K562 (cell line): ENCODE measurements at regions not wholly inside any gene's neighbourhood (a gene's known extent, or its start where the extent isn't known, plus 50 kb on each side); places are given as distances from the start of the nearest gene placed in this dataset.

Experiments
- ATAC-seq: fragments of 200-7000 bp; cut with Tn5 transposase; 3 replicates; pipeline ENCODE4 v1.9.1; 2020; ENCODE audit warnings: moderate library complexity
- BruUV-seq: library from RNA; stranded (reverse); fragments of 400-500 nt; replicated peaks from 2 replicates; lab custom pipeline; 2021; lab: Mats Ljungman, UMichigan
- CTCF ChIA-PET: fragments of 300-600 bp; formaldehyde crosslinking; extraction: SDS; loops from one replicate; lab custom pipeline; 2021; ENCODE audit warnings: low intra/inter-chr PET ratio; lab: Yijun Ruan, JAX
- POLR2A ChIA-PET: fragments of 300-600, 350-650 bp; sonication (Branson Sonifier 250); formaldehyde crosslinking; extraction: SDS; loops from one replicate; lab custom pipeline; 2021; ENCODE audit warnings: antibody characterized with exemption, inconsistent platforms; lab: Yijun Ruan, JAX
- DNase-seq, 4 experiments: peaks; one replicate each; pipeline versions ENCODE4 v3.0.0 to v3.0.0-alpha.2; 2011 to 2018; ENCODE audit warnings: low spot score in 3 of 4, mixed read lengths in 3 of 4; ENCODE audit errors: extremely low read depth in 1 of 4
- FAIRE-seq: peaks from 2 replicates; lab custom pipeline; 2011; peaks lifted over from hg19 to GRCh38; lab: Jason Lieb, UNC
- H2AFZ ChIP-seq: 2 replicates; pipeline ENCODE4 v1.6.0; 2011; ENCODE audit warnings: low read depth, low read length, control low read depth, inconsistent platforms
- H3K27ac ChIP-seq: fragments of 200-600 bp; 3 replicates; pipeline ENCODE4 v1.8.0; 2011; ENCODE audit warnings: low read depth, mild to moderate bottlenecking, control low read depth, inconsistent platforms, low read length, moderate library complexity, mixed read lengths; ENCODE audit errors: extremely low read depth
- H3K27me3 ChIP-seq, 2 experiments: fragments of 300-600 bp in 1 of 2; 2 replicates in 1 of 2; 3 replicates in 1 of 2; pipeline versions ENCODE4 v1.6.0 to v1.8.0; 2011; ENCODE audit warnings: inconsistent platforms in 2 of 2, low read length in 2 of 2, mild to moderate bottlenecking in 1 of 2, mixed read lengths in 1 of 2, moderate library complexity in 1 of 2; ENCODE audit not compliant: control insufficient read depth in 2 of 2, insufficient read depth in 2 of 2
- H3K36me3 ChIP-seq: fragments of 300-600 bp; 3 replicates; pipeline ENCODE4 v1.8.0; 2011; ENCODE audit warnings: mild to moderate bottlenecking, low read length, inconsistent platforms; ENCODE audit not compliant: control insufficient read depth, insufficient read depth
- H3K4me1 ChIP-seq, 2 experiments: fragments of 200-600 bp in 1 of 2; replicated peaks in 1 of 2; 2 replicates in 1 of 2; 3 replicates in 1 of 2; pipeline versions ENCODE4 v1.5.1 to v1.8.0; 2011; ENCODE audit warnings: inconsistent platforms in 2 of 2, low read length in 2 of 2, mild to moderate bottlenecking in 1 of 2, mixed read lengths in 1 of 2, moderate library complexity in 1 of 2; ENCODE audit not compliant: control insufficient read depth in 2 of 2, insufficient read depth in 2 of 2
- H3K4me2 ChIP-seq: 2 replicates; pipeline ENCODE4 v1.6.1; 2011; ENCODE audit warnings: low read length, control low read depth, inconsistent platforms, mixed read lengths; ENCODE audit not compliant: insufficient read depth
- H3K4me3 ChIP-seq: fragments of 200-600 bp; sonication (generic), shearing (Covaris generic); 2 replicates; pipeline ENCODE4 v1.5.1; 2016; ENCODE audit warnings: control low read depth, inconsistent platforms
- H3K79me2 ChIP-seq: fragments of 200-600 bp; 3 replicates; pipeline ENCODE4 v1.8.0; 2011; ENCODE audit warnings: low read length, inconsistent platforms; ENCODE audit not compliant: control insufficient read depth, insufficient read depth
- H3K9ac ChIP-seq, 2 experiments: 2 replicates each; pipeline versions ENCODE4 v1.6.0 to v1.6.1; 2011; ENCODE audit warnings: low read depth in 2 of 2, low read length in 2 of 2, control low read depth in 1 of 2, inconsistent platforms in 1 of 2, mild to moderate bottlenecking in 1 of 2, mixed read lengths in 1 of 2; ENCODE audit not compliant: insufficient read depth in 1 of 2
- H3K9me1 ChIP-seq: one replicate; pipeline ENCODE4 v1.6.0; 2011; ENCODE audit warnings: inconsistent platforms, mild to moderate bottlenecking, low read length, moderate library complexity; ENCODE audit not compliant: control insufficient read depth, insufficient read depth
- H3K9me3 ChIP-seq: replicated peaks from 2 replicates; pipeline ENCODE4 v1.5.1; 2011; ENCODE audit warnings: low read depth, low read length, inconsistent platforms; ENCODE audit not compliant: control insufficient read depth, insufficient read depth
- H4K20me1 ChIP-seq: replicated peaks from 2 replicates; pipeline ENCODE4 v1.6.1; 2011; ENCODE audit warnings: low read length, inconsistent platforms, mixed read lengths; ENCODE audit not compliant: control insufficient read depth, insufficient read depth
- CREM ChIP-seq: IDR thresholded peaks from 2 replicates; pipeline ENCODE4 v1.6.1; 2014; ENCODE audit warnings: antibody characterized with exemption, low read depth
- FOSL1 ChIP-seq: fragments of 200-800 bp; sonication (Bioruptor generic); conservative IDR thresholded peaks from 2 replicates; pipeline ENCODE4 v1.6.1; 2016; ENCODE audit warnings: missing genetic modification characterization, missing compliant biosample characterization
- FOXM1 ChIP-seq, 2 experiments: fragments of 450-650 bp in 1 of 2; sonication (generic) in 1 of 2; formaldehyde crosslinking in 1 of 2; IDR thresholded peaks; 2 replicates each; pipeline versions ENCODE4 v1.6.1 to v1.9.0; 2017 to 2022; ENCODE audit warnings: low read depth in 2 of 2, mild to moderate bottlenecking in 2 of 2, missing genetic modification reagents in 1 of 2, moderate library complexity in 1 of 2
- IFI16 ChIP-seq: fragments of 250-450 bp; sonication (Bioruptor Pico); IDR thresholded peaks from 2 replicates; pipeline ENCODE4 v2.1.2; 2022; ENCODE audit warnings: mild to moderate bottlenecking, inconsistent platforms
- NCOR1 ChIP-seq: fragments of 450-650 bp; IDR thresholded peaks from 2 replicates; pipeline ENCODE4 v1.6.1; 2016; ENCODE audit warnings: mild to moderate bottlenecking, moderate library complexity
- ZNF584 ChIP-seq: fragments of 200-800 bp; sonication (Bioruptor generic); IDR thresholded peaks from 2 replicates; pipeline ENCODE4 v1.6.1; 2016; ENCODE audit warnings: low read depth, mild to moderate bottlenecking, missing genetic modification characterization, missing compliant biosample characterization
- ZNF695 ChIP-seq: fragments of 450-650 bp; formaldehyde crosslinking; IDR thresholded peaks from 2 replicates; pipeline ENCODE4 v1.4.0; 2020; ENCODE audit warnings: mild to moderate bottlenecking, moderate library complexity
- WGBS: fragments of 100-300 bp; shearing (Covaris generic); methylation state at CpG from one replicate; pipeline ENCODE4 v1.1.6; 2016; ENCODE audit warnings: low coverage, mixed read lengths; ENCODE audit not compliant: insufficient coverage; ENCODE audit errors: missing lambda C conversion rate; 5-methylcytosine and 5-hydroxymethylcytosine counted together
- in situ Hi-C: fragments of 300-500 bp; cut with MboI; formaldehyde crosslinking; loops from 4 replicates; pipeline ENCODE4 v1.15.0; 2018; ENCODE audit warnings: inconsistent platforms, mixed read lengths
- intact Hi-C: fragments of 100-400 bp; cut with micrococcal nuclease; formaldehyde crosslinking; loops from 2 replicates; pipeline ENCODE4 v1.14.2; 2022

GRCh38 chr13:64223016-64223415 lies 2807.4 kb upstream of the PCDH20 start:
- no peak overlapping the region for H3K4me2 ChIP-seq
- H2AFZ ChIP-seq: no peak overlapping the region
- in situ Hi-C loops: no loop called here
- no peaks in the 10 kb centered on the region for H3K9me3 ChIP-seq
- POLR2A ChIA-PET: no interaction called here
- H3K4me1 ChIP-seq: no peaks in the 10 kb centered on the region
- CTCF ChIA-PET: no interaction called here
- no peak overlapping the region for H3K27ac ChIP-seq
- FAIRE-seq (no peak), ATAC-seq (no peak), DNase-seq (no peak)
- no peak overlapping the region for H3K9ac ChIP-seq
- no TSS peak for BruUV-seq
- no peaks in the 10 kb centered on the region for H3K27me3 ChIP-seq
- 14% methylated on average over 3 of the region's 3 CpGs for WGBS
- no peaks in the 10 kb centered on the region for H4K20me1 ChIP-seq
- intact Hi-C loops: no loop called here
- no peaks in the 10 kb centered on the region for H3K9me1 ChIP-seq
- H3K4me3 ChIP-seq: no peak overlapping the region
- no peaks in the 10 kb centered on the region for H3K36me3 ChIP-seq
- no peak for TF ChIP-seq IFI16 (CRISPR knock-in tag)
- no peak for TF ChIP-seq FOSL1 (tag)
- TF ChIP-seq NCOR1: no peak
- TF ChIP-seq ZNF695: no peak
- no peak for TF ChIP-seq FOXM1 (IDR thresholded peaks at IDR 0.05; ENCODE audit: low read depth)
- no peak for TF ChIP-seq FOXM1 (CRISPR knock-in tag; IDR thresholded peaks at IDR 0.05; ENCODE audit: low read depth)
- TF ChIP-seq ZNF584: no peak
- TF ChIP-seq CREM: no peak
- H3K79me2 ChIP-seq: no peaks in the 10 kb centered on the region
